ENCODE measurements at regions not wholly inside any gene's neighbourhood (a gene's known extent, or its start where the extent isn't known, plus 50 kb on each side); places are given as distances from the start of the nearest gene placed in this dataset.

GRCh38 chr1:59124166-59124565, 172.7 kb upstream of the FGGY start:
- TF ChIP-seq, protein P1, sequence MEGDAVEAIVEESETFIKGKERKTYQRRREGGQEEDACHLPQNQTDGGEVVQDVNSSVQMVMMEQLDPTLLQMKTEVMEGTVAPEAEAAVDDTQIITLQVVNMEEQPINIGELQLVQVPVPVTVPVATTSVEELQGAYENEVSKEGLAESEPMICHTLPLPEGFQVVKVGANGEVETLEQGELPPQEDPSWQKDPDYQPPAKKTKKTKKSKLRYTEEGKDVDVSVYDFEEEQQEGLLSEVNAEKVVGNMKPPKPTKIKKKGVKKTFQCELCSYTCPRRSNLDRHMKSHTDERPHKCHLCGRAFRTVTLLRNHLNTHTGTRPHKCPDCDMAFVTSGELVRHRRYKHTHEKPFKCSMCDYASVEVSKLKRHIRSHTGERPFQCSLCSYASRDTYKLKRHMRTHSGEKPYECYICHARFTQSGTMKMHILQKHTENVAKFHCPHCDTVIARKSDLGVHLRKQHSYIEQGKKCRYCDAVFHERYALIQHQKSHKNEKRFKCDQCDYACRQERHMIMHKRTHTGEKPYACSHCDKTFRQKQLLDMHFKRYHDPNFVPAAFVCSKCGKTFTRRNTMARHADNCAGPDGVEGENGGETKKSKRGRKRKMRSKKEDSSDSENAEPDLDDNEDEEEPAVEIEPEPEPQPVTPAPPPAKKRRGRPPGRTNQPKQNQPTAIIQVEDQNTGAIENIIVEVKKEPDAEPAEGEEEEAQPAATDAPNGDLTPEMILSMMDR (IDR thresholded peaks at IDR 0.05) = no peak
- TF ChIP-seq POLR2A (IDR thresholded peaks at IDR 0.05) = no peak

Data from uterus (tissue), 2 donors.